IMR-90 (cell line): ENCODE measurements at regions not wholly inside any gene's neighbourhood (a gene's known extent, or its start where the extent isn't known, plus 50 kb on each side); places are given as distances from the start of the nearest gene placed in this dataset.

Experiments used
- ATAC-seq: fragments of 200-7000 bp; cut with Tn5 transposase; 2 replicates; pipeline ENCODE4 v1.9.1; 2020; ENCODE audit warnings: low read depth, mild to moderate bottlenecking, moderate library complexity
- BruUV-seq: library from RNA; stranded (reverse); fragments of 400-500 nt; replicated peaks from 2 replicates; lab custom pipeline; 2021; lab: Mats Ljungman, UMichigan
- CTCF ChIA-PET: fragments of 300-600 bp; formaldehyde crosslinking; extraction: SDS; loops from one replicate; lab custom pipeline; 2021; ENCODE audit warnings: antibody characterized with exemption; lab: Yijun Ruan, JAX
- POLR2A ChIA-PET: fragments of 300-600 bp; sonication (Branson Sonifier 250); formaldehyde crosslinking; loops from one replicate; lab custom pipeline; 2022; ENCODE audit warnings: antibody characterized with exemption; ENCODE audit not compliant: unreplicated experiment; lab: Charles Lee
- DNase-seq: peaks from one replicate; pipeline ENCODE4 v3.0.0; 2013
- H2AFZ ChIP-seq: replicated peaks from 2 replicates; pipeline ENCODE3; 2013; ENCODE audit warnings: low read length, mild to moderate bottlenecking; ENCODE audit not compliant: poor library complexity
- H2AK5ac ChIP-seq: 2 replicates; pipeline ENCODE4 v1.6.1; 2013; ENCODE audit warnings: low read depth, low read length, inconsistent platforms
- H2AK9ac ChIP-seq: replicated peaks from 2 replicates; pipeline ENCODE3; 2013; ENCODE audit warnings: mild to moderate bottlenecking, low read depth, low read length, moderate library complexity; ENCODE audit not compliant: poor library complexity
- H2BK120ac ChIP-seq: 2 replicates; pipeline ENCODE4 v1.6.1; 2013; ENCODE audit warnings: low read depth, low read length, inconsistent platforms
- H2BK15ac ChIP-seq: 3 replicates; pipeline ENCODE4 v1.6.1; 2013; ENCODE audit warnings: low read depth, low read length, inconsistent platforms
- H2BK20ac ChIP-seq: 2 replicates; pipeline ENCODE4 v1.6.1; 2013; ENCODE audit warnings: low read depth, mild to moderate bottlenecking, inconsistent platforms, low read length, moderate library complexity
- H2BK5ac ChIP-seq: 2 replicates; pipeline ENCODE4 v1.6.1; 2013; ENCODE audit warnings: mild to moderate bottlenecking, low read depth, low read length, inconsistent platforms; ENCODE audit not compliant: poor library complexity, severe bottlenecking
- H3K14ac ChIP-seq: replicated peaks from 2 replicates; pipeline ENCODE4 v1.6.1; 2013; ENCODE audit warnings: low read depth, low read length, inconsistent platforms
- H3K18ac ChIP-seq: 2 replicates; pipeline ENCODE4 v1.6.1; 2013; ENCODE audit warnings: low read depth, low read length, control low read depth
- H3K23ac ChIP-seq: 2 replicates; pipeline ENCODE4 v1.6.1; 2013; ENCODE audit warnings: low read depth, low read length, inconsistent platforms
- H3K27ac ChIP-seq: 2 replicates; pipeline ENCODE4 v1.5.1; 2013; ENCODE audit warnings: mild to moderate bottlenecking, control low read depth, low read length; ENCODE audit not compliant: insufficient read depth
- H3K27me3 ChIP-seq: 2 replicates; pipeline ENCODE4 v1.6.1; 2013; ENCODE audit warnings: low read length; ENCODE audit not compliant: control insufficient read depth, insufficient read depth
- H3K36me3 ChIP-seq: 2 replicates; pipeline ENCODE4 v1.6.1; 2013; ENCODE audit warnings: low read length, mixed read lengths; ENCODE audit not compliant: control insufficient read depth, insufficient read depth
- H3K4ac ChIP-seq: 2 replicates; pipeline ENCODE4 v1.6.1; 2013; ENCODE audit warnings: low read depth, low read length, inconsistent platforms
- H3K4me1 ChIP-seq: 2 replicates; pipeline ENCODE4 v1.6.1; 2013; ENCODE audit warnings: low read length, mixed read lengths; ENCODE audit not compliant: control insufficient read depth, insufficient read depth
- H3K4me2 ChIP-seq: 2 replicates; pipeline ENCODE4 v1.6.1; 2013; ENCODE audit warnings: low read depth, mild to moderate bottlenecking, control low read depth, low read length, moderate library complexity
- H3K4me3 ChIP-seq: 2 replicates; pipeline ENCODE4 v1.5.1; 2013; ENCODE audit warnings: low read depth, mild to moderate bottlenecking, control low read depth, low read length, moderate library complexity; ENCODE audit not compliant: insufficient read depth
- H3K56ac ChIP-seq: 2 replicates; pipeline ENCODE4 v1.6.1; 2013; ENCODE audit warnings: low read length, inconsistent platforms; ENCODE audit not compliant: insufficient read depth; ENCODE audit errors: extremely low read depth
- H3K79me1 ChIP-seq, 2 experiments: 2 replicates each; pipeline ENCODE4 v1.6.1; 2013; ENCODE audit warnings: low read length in 2 of 2, inconsistent platforms in 1 of 2, low read depth in 1 of 2
- H3K9ac ChIP-seq: 2 replicates; pipeline ENCODE4 v1.6.1; 2013; ENCODE audit warnings: low read depth, low read length, control low read depth
- H3K9me1 ChIP-seq: 2 replicates; pipeline ENCODE4 v1.6.1; 2013; ENCODE audit warnings: low read length, inconsistent platforms; ENCODE audit not compliant: insufficient read depth
- H3K9me3 ChIP-seq: 2 replicates; pipeline ENCODE4 v1.6.1; 2013; ENCODE audit warnings: low read length; ENCODE audit not compliant: control insufficient read depth, insufficient read depth
- H4K20me1 ChIP-seq: 2 replicates; pipeline ENCODE4 v1.6.1; 2013; ENCODE audit warnings: low read length, inconsistent platforms; ENCODE audit not compliant: insufficient read depth
- H4K5ac ChIP-seq: 2 replicates; pipeline ENCODE4 v1.6.1; 2013; ENCODE audit warnings: mild to moderate bottlenecking, low read depth, low read length, control low read depth
- H4K8ac ChIP-seq, 2 experiments: 2 replicates each; pipeline ENCODE4 v1.6.1; 2013; ENCODE audit warnings: low read depth in 2 of 2, low read length in 2 of 2, control low read depth in 1 of 2, inconsistent platforms in 1 of 2
- H4K91ac ChIP-seq: 2 replicates; pipeline ENCODE4 v1.6.1; 2013; ENCODE audit warnings: low read depth, low read length, inconsistent platforms; ENCODE audit not compliant: insufficient read depth
- BHLHE40 ChIP-seq: fragments of 150-350 bp; IDR thresholded peaks from 2 replicates; pipeline ENCODE4 v1.6.1; 2016; ENCODE audit warnings: mild to moderate bottlenecking, low read depth, low read length
- CEBPB ChIP-seq: IDR thresholded peaks from 2 replicates; pipeline ENCODE4 v1.6.1; 2012; ENCODE audit warnings: low read depth, low read length, improper control_type of control experiment
- CHD1 ChIP-seq: IDR thresholded peaks from 2 replicates; pipeline ENCODE4 v1.6.1; 2012; ENCODE audit warnings: low read depth, low read length, improper control_type of control experiment
- FOS ChIP-seq: fragments of 150-350 bp; IDR thresholded peaks from 2 replicates; pipeline ENCODE4 v1.6.1; 2016; ENCODE audit warnings: low read depth, low read length
- MAFK ChIP-seq: IDR thresholded peaks from 2 replicates; pipeline ENCODE4 v1.6.1; 2012; ENCODE audit warnings: low read depth, low read length, improper control_type of control experiment
- MAZ ChIP-seq: IDR thresholded peaks from 2 replicates; pipeline ENCODE4 v1.6.1; 2012; ENCODE audit warnings: low read depth, mild to moderate bottlenecking, low read length, improper control_type of control experiment, moderate library complexity, borderline replicate concordance
- MXI1 ChIP-seq: IDR thresholded peaks from 2 replicates; pipeline ENCODE4 v1.6.1; 2012; ENCODE audit warnings: low read depth, mild to moderate bottlenecking, low read length, moderate library complexity, borderline replicate concordance
- NFE2L2 ChIP-seq: fragments of 150-350 bp; IDR thresholded peaks from 2 replicates; pipeline ENCODE4 v1.6.1; 2016; ENCODE audit warnings: low read depth, mild to moderate bottlenecking, low read length
- POLR2A ChIP-seq: IDR thresholded peaks from 2 replicates; pipeline ENCODE4 v1.6.1; 2012; ENCODE audit warnings: mild to moderate bottlenecking, low read depth, low read length
- RAD21 ChIP-seq: IDR thresholded peaks from 2 replicates; pipeline ENCODE4 v1.6.1; 2012; ENCODE audit warnings: low read length, improper control_type of control experiment
- RCOR1 ChIP-seq: IDR thresholded peaks from 2 replicates; pipeline ENCODE4 v1.6.1; 2012; ENCODE audit warnings: mild to moderate bottlenecking, low read length, improper control_type of control experiment; ENCODE audit not compliant: insufficient replicate concordance
- RFX5 ChIP-seq: IDR thresholded peaks from 2 replicates; pipeline ENCODE4 v1.8.0; 2012; ENCODE audit warnings: low read depth, mild to moderate bottlenecking, low read length, moderate library complexity
- SMC3 ChIP-seq: fragments of 150-350 bp; IDR thresholded peaks from 2 replicates; pipeline ENCODE4 v1.6.1; 2016; ENCODE audit warnings: low read depth, mild to moderate bottlenecking, antibody characterized with exemption, low read length, moderate library complexity
- WGBS, 2 experiments: methylation state at CpG; one replicate each; pipeline versions ENCODE4 v1.1.5 to v1.1.7; 2013; ENCODE audit warnings: missing lambda C conversion rate in 2 of 2; ENCODE audit not compliant: insufficient read length in 1 of 2; ENCODE audit errors: extremely low coverage in 2 of 2; 5-methylcytosine and 5-hydroxymethylcytosine counted together
- dilution Hi-C: fragments of 300-500 bp; cut with HindIII; formaldehyde crosslinking; loops from one replicate; pipeline ENCODE4 v1.14.3; 2018; ENCODE audit warnings: low sequenced_read_pairs; ENCODE audit not compliant: unreplicated experiment
- in situ Hi-C: fragments of 300-500 bp; cut with MboI; formaldehyde crosslinking; loops from 3 replicates; pipeline ENCODE4 v1.14.3; 2019; ENCODE audit warnings: low sequenced_read_pairs, inconsistent platforms, mixed read lengths
- intact Hi-C: fragments of 100-400 bp; cut with micrococcal nuclease; formaldehyde crosslinking; loops from 2 replicates; pipeline ENCODE4 v1.10.0; 2022
- TF ChIP-seq, protein P1 (sequence below): fragments of 150-350 bp; IDR thresholded peaks from 2 replicates; pipeline ENCODE4 v1.6.1; 2017; ENCODE audit warnings: mild to moderate bottlenecking, antibody characterized with exemption, low read length, low read depth
- TF ChIP-seq, protein P2 (sequence below): conservative IDR thresholded peaks from 2 replicates; pipeline ENCODE4 v1.5.1; 2012; ENCODE audit warnings: mild to moderate bottlenecking, low read depth, low read length, improper control_type of control experiment
- TF ChIP-seq, protein P3 (sequence below): fragments of 150-350 bp; IDR thresholded peaks from 2 replicates; pipeline ENCODE4 v1.6.1; 2016; ENCODE audit warnings: low read depth, mild to moderate bottlenecking, low read length, moderate library complexity, borderline replicate concordance

DNA sequence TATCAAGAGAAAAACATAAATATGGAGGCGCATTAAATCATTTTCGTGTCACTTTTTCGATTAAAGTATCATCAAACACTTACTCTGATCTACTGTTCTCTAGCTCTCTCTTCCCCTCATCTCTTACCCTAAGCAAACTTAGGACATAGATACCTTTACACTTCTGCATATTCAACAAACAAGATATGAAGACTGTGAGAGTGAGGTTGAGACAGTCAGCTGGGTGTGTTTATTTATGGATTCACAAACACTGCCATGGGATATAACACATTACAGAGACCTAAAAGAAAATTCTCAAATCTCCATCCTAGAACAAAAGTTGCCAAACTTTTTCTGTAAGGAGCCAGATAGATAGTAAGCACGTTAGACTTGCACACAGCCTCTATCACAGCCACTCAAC lies 85.2 kb upstream of the ZNF385D start:
- Histone ChIP-seq H3K4me1 (no peaks in the 10 kb centered on the region), H2AK5ac (no peak overlapping the region), H2AK9ac (no peak overlapping the region), H4K20me1 (no peaks in the 10 kb centered on the region), H4K91ac (no peak overlapping the region), H3K36me3 (no peaks in the 10 kb centered on the region), H3K79me1 (no peaks in the 10 kb centered on the region), H3K27me3 (no peaks in the 10 kb centered on the region), H2BK15ac (no peak overlapping the region), H3K18ac (no peak overlapping the region), H3K14ac (no peak overlapping the region), H3K4ac (no peak overlapping the region), H3K23ac (no peak overlapping the region), H3K4me2 (no peak overlapping the region), H3K4me3 (no peak overlapping the region), H3K9me3 (no peaks in the 10 kb centered on the region), H3K9ac (no peak overlapping the region), H2AFZ (no peak overlapping the region), H3K9me1 (no peaks in the 10 kb centered on the region), H2BK20ac (no peak overlapping the region), H4K8ac (no peak overlapping the region), H2BK5ac (no peak overlapping the region), H3K56ac (no peak overlapping the region), H2BK120ac (no peak overlapping the region), H4K5ac (no peak overlapping the region), H3K27ac (no peak overlapping the region)
- POLR2A ChIA-PET: no interaction called here
- BruUV-seq: no TSS peak
- ATAC-seq (no peak), DNase-seq (no peak)
- intact Hi-C loops (no loop called here), dilution Hi-C loops (no loop called here), in situ Hi-C loops (no loop called here)
- CTCF ChIA-PET: no interaction called here
- WGBS, 2 experiments: no CpG with 5 or more reads among the region's 4 CpGs
- TF ChIP-seq, protein P1, sequence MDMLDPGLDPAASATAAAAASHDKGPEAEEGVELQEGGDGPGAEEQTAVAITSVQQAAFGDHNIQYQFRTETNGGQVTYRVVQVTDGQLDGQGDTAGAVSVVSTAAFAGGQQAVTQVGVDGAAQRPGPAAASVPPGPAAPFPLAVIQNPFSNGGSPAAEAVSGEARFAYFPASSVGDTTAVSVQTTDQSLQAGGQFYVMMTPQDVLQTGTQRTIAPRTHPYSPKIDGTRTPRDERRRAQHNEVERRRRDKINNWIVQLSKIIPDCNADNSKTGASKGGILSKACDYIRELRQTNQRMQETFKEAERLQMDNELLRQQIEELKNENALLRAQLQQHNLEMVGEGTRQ: no peak
- no peak for TF ChIP-seq SMC3
- TF ChIP-seq, protein P2, sequence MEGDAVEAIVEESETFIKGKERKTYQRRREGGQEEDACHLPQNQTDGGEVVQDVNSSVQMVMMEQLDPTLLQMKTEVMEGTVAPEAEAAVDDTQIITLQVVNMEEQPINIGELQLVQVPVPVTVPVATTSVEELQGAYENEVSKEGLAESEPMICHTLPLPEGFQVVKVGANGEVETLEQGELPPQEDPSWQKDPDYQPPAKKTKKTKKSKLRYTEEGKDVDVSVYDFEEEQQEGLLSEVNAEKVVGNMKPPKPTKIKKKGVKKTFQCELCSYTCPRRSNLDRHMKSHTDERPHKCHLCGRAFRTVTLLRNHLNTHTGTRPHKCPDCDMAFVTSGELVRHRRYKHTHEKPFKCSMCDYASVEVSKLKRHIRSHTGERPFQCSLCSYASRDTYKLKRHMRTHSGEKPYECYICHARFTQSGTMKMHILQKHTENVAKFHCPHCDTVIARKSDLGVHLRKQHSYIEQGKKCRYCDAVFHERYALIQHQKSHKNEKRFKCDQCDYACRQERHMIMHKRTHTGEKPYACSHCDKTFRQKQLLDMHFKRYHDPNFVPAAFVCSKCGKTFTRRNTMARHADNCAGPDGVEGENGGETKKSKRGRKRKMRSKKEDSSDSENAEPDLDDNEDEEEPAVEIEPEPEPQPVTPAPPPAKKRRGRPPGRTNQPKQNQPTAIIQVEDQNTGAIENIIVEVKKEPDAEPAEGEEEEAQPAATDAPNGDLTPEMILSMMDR: no peak
- TF ChIP-seq, protein P3, sequence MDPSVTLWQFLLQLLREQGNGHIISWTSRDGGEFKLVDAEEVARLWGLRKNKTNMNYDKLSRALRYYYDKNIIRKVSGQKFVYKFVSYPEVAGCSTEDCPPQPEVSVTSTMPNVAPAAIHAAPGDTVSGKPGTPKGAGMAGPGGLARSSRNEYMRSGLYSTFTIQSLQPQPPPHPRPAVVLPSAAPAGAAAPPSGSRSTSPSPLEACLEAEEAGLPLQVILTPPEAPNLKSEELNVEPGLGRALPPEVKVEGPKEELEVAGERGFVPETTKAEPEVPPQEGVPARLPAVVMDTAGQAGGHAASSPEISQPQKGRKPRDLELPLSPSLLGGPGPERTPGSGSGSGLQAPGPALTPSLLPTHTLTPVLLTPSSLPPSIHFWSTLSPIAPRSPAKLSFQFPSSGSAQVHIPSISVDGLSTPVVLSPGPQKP: no peak
- no peak for TF ChIP-seq MAFK
- no peak for TF ChIP-seq CHD1
- no peak for TF ChIP-seq BHLHE40
- no peak for TF ChIP-seq FOS
- no peak for TF ChIP-seq NFE2L2
- no peak for TF ChIP-seq CEBPB
- no peak for TF ChIP-seq RCOR1
- TF ChIP-seq POLR2A: no peak
- no peak for TF ChIP-seq RFX5
- TF ChIP-seq MAZ: no peak
- no peak for TF ChIP-seq MXI1
- no peak for TF ChIP-seq RAD21
